ENCODE measurements at regions not wholly inside any gene's neighbourhood (a gene's known extent, or its start where the extent isn't known, plus 50 kb on each side); places are given as distances from the start of the nearest gene placed in this dataset.
"Not testable (repeated sequence)": the region's sequence is repeated elsewhere in the genome, so short reads cannot be mapped to it uniquely, and the experiment has no call there.

DNA sequence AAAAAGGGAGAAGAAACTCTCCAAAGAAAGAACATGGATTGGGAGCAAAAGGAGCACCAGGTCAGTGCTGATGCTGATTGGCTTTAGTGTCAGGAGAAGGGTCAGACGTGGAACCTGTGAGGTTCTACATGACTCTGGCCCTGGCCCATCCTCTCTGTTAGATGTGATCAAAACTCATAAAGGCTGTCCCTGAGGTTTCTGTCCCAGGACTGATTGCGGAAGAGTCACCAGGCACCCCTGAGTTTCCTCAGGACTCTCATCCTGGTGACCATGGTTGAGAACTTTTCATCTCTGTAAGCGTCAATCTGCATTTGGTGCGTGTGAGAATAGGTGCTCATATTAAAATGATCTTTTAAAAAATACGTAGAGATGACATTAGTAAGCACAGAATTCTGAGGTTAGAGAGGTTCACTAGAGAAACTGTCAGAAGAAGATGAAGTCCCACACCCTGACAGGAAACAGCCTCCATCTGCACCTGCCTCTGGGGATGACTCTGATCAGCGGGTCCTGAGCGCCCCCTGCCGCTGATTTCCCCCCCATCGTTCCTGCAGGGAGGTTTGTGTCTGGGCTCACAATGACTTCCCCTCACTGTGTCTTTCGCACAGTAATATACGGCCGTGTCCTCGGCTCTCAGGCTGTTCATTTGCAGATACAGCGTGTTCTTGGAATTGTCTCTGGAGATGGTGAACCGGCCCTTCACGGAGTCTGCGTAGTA, 741.8 kb downstream of the TMEM121 start:
- H3K36me3 ChIP-seq (ENCODE audit: insufficient read depth): no peaks in the 10 kb centered on the region
- H3K4me1 ChIP-seq (ENCODE audit: insufficient read depth): no peaks in the 10 kb centered on the region
- DNase-seq (ENCODE audit: extremely low spot score): no peak
- WGBS: 44% methylated on average over 17 of the region's 17 CpGs
- H3K27ac ChIP-seq (ENCODE audit: low read depth): no peak overlapping the region
- H3K4me3 ChIP-seq (ENCODE audit: low read depth, low read length): no peak overlapping the region

DNA sequence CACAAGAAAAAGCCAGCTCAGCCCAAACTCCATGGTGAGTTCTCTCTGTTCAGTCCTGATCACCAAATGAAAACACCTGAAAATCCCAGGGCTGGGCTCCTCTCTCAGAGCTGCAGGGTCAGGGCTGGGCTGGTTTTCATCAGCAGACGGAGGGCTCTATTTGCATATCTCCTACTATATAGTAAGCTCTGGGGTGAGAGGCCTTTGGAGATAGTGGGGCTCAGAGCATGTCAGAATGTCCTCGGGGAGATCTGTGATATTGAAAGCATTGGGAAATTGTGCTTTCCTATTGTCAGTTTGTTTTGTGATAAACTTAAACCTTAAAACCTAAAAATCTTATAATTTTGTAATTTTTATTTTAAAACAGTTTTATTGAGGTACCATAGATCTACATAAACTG, 742.6 kb downstream of the TMEM121 start:
- Histone ChIP-seq H3K27ac (ENCODE audit: low read depth) (no peak overlapping the region), H3K36me3 (ENCODE audit: insufficient read depth) (no peaks in the 10 kb centered on the region), H3K4me3 (ENCODE audit: low read depth, low read length) (no peak overlapping the region), H3K4me1 (ENCODE audit: insufficient read depth) (no peaks in the 10 kb centered on the region)
- WGBS: 62% methylated on average over 2 of the region's 2 CpGs
- DNase-seq (ENCODE audit: extremely low spot score): no peak

DNA sequence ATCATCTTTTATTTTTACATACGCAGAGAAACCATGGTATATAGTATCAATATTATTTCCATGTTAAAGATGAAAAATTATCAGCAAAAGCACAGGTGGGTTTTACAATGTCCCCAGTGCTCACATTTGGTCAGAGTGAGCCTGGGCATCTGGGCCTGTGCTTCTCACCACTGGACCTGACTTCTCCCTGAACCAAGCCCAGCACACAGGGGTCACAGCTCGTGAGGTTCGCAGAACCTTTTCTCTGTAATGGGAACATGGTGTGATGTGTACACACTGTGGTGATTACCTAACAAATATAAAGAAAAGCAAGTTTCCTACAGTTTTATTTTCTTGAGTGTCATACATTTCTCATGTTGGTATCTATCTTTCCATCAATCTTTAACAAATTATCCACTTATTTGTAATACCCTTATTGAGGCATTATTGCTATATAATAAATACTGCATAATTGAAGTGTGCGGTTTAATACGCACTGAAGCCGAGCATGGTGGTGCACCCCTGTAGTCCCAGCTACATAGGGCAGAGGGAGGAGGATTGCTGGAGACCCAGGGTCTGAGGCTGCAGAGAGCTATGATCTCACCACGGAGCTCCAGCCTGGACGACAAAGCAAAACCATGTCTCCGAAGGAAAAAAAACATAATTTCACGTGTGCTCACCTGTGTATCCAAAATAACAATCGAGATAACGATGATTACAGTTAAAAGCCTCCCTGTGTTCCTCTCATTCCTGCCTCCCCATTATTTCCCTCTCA, 743.2 kb downstream of the TMEM121 start:
- no peaks in the 10 kb centered on the region for H3K36me3 ChIP-seq (ENCODE audit: insufficient read depth)
- H3K27ac ChIP-seq (ENCODE audit: low read depth): no peak overlapping the region
- H3K4me1 ChIP-seq (ENCODE audit: insufficient read depth): no peaks in the 10 kb centered on the region
- DNase-seq (ENCODE audit: extremely low spot score): no peak
- WGBS: 68% methylated on average over 12 of the region's 12 CpGs
- H3K4me3 ChIP-seq (ENCODE audit: low read depth, low read length): no peak overlapping the region

DNA sequence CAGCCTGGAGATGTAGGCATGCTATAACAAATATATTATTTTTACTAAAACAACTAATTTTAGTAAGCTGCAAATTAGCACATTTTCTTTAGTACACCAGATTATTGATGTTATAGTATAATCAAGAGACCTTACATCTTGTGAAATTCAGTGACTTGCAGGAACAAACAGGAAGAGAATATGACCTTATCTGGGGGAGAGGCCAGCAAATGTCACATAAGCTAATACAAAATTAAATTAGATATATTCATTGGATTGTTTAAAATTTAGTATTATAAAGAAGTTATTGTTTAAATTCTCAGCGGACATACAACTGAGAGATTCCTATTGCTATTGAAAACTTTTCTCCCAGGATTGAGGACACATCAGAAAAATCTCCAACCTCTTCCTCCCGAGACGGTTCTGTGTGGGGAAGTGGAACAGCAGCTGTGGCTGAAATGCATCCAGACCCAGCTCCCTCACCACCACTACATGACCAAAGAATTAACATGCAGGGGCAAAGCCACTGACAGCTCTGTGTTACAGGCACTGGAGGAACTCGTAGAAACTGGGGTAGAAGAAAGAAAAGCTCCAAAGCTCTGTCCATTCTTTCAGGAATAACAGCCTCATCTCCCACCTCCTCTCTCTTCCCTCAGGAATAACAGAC, 744.2 kb downstream of the TMEM121 start:
- not testable (repeated sequence) for H3K4me3 ChIP-seq (ENCODE audit: low read depth, low read length); H3K36me3 ChIP-seq (ENCODE audit: insufficient read depth); DNase-seq (ENCODE audit: extremely low spot score); H3K4me1 ChIP-seq (ENCODE audit: insufficient read depth); H3K27ac ChIP-seq (ENCODE audit: low read depth)
- 23% methylated on average over 3 of the region's 4 CpGs for WGBS

DNA sequence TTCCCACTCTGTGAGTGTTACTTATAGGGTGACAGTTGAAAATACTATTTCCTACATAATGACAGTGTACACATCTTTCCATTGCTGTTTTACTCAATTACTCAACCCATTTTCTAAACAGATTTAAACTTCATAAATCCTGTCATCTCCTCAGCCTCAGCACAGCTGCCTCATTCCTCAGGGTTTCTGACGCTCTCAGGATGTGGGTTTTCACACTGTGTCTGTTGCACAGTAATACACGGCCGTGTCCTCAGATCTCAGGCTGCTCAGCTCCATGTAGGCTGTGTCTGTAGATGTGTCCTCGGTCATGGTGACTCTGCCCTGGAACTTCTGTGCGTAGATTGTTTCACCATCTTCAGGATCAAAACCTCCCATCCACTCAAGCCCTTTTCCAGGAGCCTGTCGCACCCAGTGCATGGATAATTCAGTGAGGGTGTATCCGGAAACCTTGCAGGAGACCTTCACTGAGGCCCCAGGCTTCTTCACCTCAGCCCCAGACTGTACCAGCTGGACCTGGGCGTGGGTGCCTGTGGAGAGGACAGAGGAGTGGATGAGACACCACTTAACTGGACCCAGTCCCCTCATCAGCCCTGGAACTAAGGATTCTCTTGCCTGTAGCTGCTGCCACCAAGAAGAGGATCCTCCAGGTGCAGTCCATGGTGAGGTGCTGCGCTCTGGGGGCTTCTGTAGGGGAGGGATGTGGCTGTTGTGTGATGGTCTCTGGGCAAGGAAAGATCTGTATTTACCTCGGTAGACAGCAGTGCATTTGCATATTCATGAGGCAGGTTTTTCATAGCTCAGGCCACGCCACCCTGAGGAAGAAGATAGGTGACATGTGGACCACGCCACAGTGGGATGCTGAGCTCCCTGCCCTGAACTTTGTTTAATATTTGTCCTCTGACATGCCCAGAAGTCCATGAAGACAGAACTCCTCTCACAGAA, 750.2 kb downstream of the TMEM121 start:
- Histone ChIP-seq H3K4me1 (ENCODE audit: insufficient read depth) (no peaks in the 10 kb centered on the region), H3K27ac (ENCODE audit: low read depth) (no peak overlapping the region), H3K4me3 (ENCODE audit: low read depth, low read length) (no peak overlapping the region), H3K36me3 (ENCODE audit: insufficient read depth) (no peaks in the 10 kb centered on the region)
- no peak for DNase-seq (ENCODE audit: extremely low spot score)
- WGBS: 60% methylated on average over 12 of the region's 12 CpGs

DNA sequence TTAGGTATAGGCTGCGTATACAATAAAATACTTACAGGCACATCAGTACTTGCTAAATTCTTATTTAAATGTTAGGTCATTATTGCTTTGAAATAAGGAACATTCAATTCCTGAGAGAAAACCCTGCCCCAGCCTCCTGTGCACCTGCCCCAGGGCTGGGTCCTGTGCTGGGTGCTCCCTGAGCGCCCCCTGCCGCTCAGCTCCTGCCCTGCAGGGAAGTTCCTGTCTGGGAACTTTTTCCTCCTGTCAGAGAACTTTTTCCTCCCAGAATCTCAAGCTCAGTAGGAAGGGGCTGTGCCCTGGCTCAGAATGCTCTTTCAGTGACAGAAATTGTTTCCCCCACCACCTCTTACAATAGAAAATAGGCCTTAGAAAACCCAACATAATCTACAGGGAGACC, 751.1 kb downstream of the TMEM121 start:
- DNase-seq (ENCODE audit: extremely low spot score): no peak
- Histone ChIP-seq H3K4me1 (ENCODE audit: insufficient read depth) (no peaks in the 10 kb centered on the region), H3K36me3 (ENCODE audit: insufficient read depth) (no peaks in the 10 kb centered on the region), H3K4me3 (ENCODE audit: low read depth, low read length) (no peak overlapping the region), H3K27ac (ENCODE audit: low read depth) (no peak overlapping the region)
- WGBS: 30% methylated on average over 3 of the region's 3 CpGs

DNA sequence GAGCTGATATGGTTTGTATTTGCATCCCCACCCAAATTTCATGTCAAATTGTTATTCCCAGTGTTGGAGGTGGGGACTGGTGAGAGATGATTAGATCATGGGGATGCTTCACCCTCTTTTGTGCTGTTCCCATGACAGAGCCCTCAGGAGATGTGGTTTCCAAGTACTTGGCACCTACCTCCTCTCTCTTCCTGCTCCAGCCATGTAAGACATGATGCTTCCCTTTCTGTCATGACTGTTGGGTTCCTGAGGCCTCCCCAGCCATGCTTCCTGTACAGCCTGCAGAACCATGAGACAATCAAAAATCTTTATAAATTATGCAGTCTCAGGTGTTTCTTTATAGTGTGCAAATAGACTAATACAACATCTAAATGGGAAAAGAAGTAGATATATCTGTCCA, 754.5 kb downstream of the TMEM121 start:
- no peak overlapping the region for H3K27ac ChIP-seq (ENCODE audit: low read depth)
- no peak overlapping the region for H3K4me3 ChIP-seq (ENCODE audit: low read depth, low read length)
- no peak for DNase-seq (ENCODE audit: extremely low spot score)
- no peaks in the 10 kb centered on the region for H3K4me1 ChIP-seq (ENCODE audit: insufficient read depth)
- no peaks in the 10 kb centered on the region for H3K36me3 ChIP-seq (ENCODE audit: insufficient read depth)

DNA sequence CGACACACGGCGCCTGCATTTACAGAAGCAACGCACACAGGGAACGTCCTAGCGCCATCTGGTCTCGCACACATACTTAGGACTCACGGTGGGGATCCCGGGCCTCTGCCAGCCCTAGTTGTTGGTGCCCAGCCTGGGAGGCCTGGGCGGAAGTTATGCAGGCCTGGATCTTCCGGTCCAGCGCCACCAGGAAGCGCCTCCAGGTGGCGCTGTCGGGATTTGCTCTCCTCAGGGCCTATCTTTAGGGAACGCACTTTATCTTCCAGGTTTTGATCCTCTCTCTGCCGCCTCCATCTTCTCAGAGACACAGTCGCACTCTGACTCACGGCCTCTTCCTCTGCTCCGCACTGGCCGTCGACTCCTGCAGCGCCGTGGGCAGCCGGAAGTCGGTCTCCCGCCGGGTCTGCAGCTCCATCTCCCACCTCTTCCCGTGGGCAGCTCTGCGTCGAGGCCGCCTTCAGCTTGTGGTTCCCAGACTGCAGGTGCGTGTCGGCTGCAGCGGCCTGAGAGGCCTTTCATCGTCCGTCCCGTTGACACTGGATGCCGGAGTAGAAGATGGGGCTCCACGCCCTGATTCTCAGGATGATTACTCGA, 760.4 kb downstream of the TMEM121 start:
- H3K4me3 ChIP-seq (ENCODE audit: low read depth, low read length): no peak overlapping the region
- no peak for DNase-seq (ENCODE audit: extremely low spot score)
- no peaks in the 10 kb centered on the region for H3K4me1 ChIP-seq (ENCODE audit: insufficient read depth)
- H3K36me3 ChIP-seq (ENCODE audit: insufficient read depth): no peaks in the 10 kb centered on the region
- no peak overlapping the region for H3K27ac ChIP-seq (ENCODE audit: low read depth)
- WGBS: 78% methylated on average over 41 of the region's 41 CpGs

DNA sequence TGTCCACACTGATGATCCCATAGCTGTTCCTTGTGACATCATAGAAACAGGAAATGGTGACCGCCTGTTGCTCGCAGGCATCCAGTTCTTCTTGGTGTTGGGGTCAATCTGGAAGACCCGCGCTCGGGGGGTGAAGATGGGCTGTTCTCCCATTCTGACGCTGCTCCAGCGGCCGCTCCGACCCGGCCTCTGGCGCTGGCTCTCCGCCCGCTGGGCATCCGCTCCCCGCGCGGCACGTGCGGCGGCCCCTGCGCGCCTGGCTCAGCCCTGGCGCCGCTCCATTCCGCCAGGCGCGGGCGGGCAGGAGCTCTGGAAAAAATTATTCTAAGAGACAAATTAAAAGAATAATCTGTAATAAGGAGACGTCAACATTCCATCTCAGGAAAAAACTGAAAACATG, 761.1 kb downstream of the TMEM121 start:
- 80% methylated on average over 29 of the region's 29 CpGs for WGBS
- DNase-seq (ENCODE audit: extremely low spot score): no peak
- H3K27ac ChIP-seq (ENCODE audit: low read depth): no peak overlapping the region
- no peaks in the 10 kb centered on the region for H3K4me1 ChIP-seq (ENCODE audit: insufficient read depth)
- no peaks in the 10 kb centered on the region for H3K36me3 ChIP-seq (ENCODE audit: insufficient read depth)
- H3K4me3 ChIP-seq (ENCODE audit: low read depth, low read length): no peak overlapping the region

DNA sequence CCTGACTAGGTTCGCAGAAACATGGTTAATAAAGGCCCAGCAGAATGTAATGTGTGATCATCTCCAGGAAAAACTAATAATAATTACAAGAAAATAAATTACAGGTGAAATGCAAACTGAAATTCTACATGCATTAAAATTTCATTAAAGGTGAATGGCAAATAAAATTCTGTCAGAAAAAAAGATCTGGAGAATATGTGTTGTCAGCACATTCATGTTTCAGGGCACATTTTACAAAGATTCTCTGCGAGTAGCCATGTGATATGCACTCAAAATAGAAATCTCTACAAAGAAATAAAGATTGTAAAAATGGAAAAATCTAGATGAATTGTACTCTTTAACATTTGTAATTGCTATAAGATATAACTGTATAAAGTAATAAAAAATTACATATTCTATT, 765.2 kb downstream of the TMEM121 start:
- WGBS: 50% methylated on average over 2 of the region's 2 CpGs
- Histone ChIP-seq H3K4me1 (ENCODE audit: insufficient read depth) (no peaks in the 10 kb centered on the region), H3K4me3 (ENCODE audit: low read depth, low read length) (no peak overlapping the region), H3K36me3 (ENCODE audit: insufficient read depth) (no peaks in the 10 kb centered on the region), H3K27ac (ENCODE audit: low read depth) (no peak overlapping the region)
- no peak for DNase-seq (ENCODE audit: extremely low spot score)

DNA sequence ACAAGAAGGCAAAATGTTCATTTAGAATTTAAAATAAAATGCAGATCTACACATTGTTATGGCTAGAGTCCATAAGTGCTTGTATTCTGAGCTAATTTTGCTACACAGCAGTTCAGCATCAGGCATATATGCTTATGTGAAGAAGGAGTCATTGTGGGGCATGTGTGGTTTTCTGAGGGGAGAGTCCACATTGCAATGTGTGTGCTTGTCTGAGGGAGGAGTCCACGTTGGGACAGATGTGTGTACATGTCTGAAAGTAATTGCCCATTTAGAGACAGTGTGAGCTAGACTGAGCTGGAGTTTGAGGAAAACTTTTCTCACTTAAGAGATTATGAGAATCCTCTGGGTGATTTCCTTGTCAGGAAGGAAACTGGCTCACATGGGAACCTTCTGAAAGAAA, 767.9 kb downstream of the TMEM121 start:
- no peaks in the 10 kb centered on the region for H3K4me1 ChIP-seq (ENCODE audit: insufficient read depth)
- WGBS: 6% methylated on average over 1 of the region's 1 CpG
- no peak overlapping the region for H3K27ac ChIP-seq (ENCODE audit: low read depth)
- H3K36me3 ChIP-seq (ENCODE audit: insufficient read depth): no peaks in the 10 kb centered on the region
- no peak for DNase-seq (ENCODE audit: extremely low spot score)
- no peak overlapping the region for H3K4me3 ChIP-seq (ENCODE audit: low read depth, low read length)

DNA sequence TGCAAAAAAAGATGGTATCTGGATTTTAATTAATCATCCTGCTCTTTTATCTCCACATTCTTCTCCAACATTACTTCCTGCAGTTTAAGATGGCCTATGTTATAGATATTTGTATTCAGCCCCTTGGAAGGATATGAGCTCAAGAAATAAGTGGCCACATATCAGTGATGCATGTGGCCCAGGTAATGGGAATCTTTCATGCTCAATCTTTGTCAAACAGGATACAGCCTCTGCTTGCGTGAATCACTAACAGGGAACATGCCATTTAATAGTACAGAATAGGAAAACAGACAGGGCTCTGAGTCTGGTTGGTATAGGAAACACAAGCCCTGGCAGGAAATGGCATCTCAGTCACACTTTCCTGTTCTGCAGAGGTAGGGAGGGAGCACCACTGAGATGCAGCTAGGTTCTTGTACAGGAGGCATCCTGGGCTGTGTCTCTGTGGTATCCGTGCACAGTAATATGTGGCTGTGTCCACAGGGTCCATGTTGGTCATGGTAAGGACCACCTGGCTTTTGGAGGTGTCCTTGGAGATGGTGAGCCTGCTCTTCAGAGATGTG, 774.6 kb downstream of the TMEM121 start:
- not testable (repeated sequence) for H3K36me3 ChIP-seq (ENCODE audit: insufficient read depth); H3K4me1 ChIP-seq (ENCODE audit: insufficient read depth); H3K27ac ChIP-seq (ENCODE audit: low read depth); H3K4me3 ChIP-seq (ENCODE audit: low read depth, low read length); DNase-seq (ENCODE audit: extremely low spot score)
- WGBS: 32% methylated on average over 2 of the region's 2 CpGs

DNA sequence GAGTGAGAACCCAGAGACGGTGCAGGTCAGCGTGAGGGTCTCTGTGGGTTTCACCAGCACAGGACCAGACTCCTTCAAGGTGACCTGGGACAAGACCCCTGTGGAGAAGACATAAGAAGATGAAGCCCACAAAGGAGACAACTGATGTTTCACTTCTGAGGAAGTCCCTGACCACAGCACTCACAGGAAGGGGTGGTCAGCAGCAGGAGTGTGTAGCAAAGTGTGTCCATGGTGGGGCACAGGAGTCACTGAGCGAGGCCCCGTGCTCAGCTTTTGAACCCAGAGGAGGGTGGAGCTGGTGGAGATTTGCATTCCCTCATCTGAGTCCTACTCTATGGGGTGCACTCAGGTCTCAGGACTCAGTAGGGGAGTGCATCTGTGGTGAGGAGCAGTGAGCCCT, 775.2 kb downstream of the TMEM121 start:
- H3K4me3 ChIP-seq (ENCODE audit: low read depth, low read length); H3K4me1 ChIP-seq (ENCODE audit: insufficient read depth); H3K36me3 ChIP-seq (ENCODE audit: insufficient read depth); H3K27ac ChIP-seq (ENCODE audit: low read depth); DNase-seq (ENCODE audit: extremely low spot score): not testable (repeated sequence)
- 79% methylated on average over 4 of the region's 4 CpGs for WGBS

Data from urinary bladder (tissue), 3 donors.